Testis (tissue), 2 donors: ENCODE measurements at regions not wholly inside any gene's neighbourhood (a gene's known extent, or its start where the extent isn't known, plus 50 kb on each side); places are given as distances from the start of the nearest gene placed in this dataset.

Experiments used
- CTCF ChIP-seq, 3 experiments: fragments of 450-650 bp in 2 of 3; fragments of 200-600 bp in 1 of 3; sonication (generic) in 1 of 3; IDR thresholded peaks; one replicate each; pipeline ENCODE4 v1.5.1; 2016 to 2019; ENCODE audit warnings: antibody characterized with exemption in 3 of 3, mild to moderate bottlenecking in 2 of 3, moderate library complexity in 1 of 3
- POLR2A ChIP-seq: fragments of 450-650 bp; IDR thresholded peaks from one replicate; pipeline ENCODE4 v1.6.1; 2017; ENCODE audit warnings: antibody characterized with exemption, mild to moderate bottlenecking, moderate library complexity

GRCh38 chr16:82459580-82460256 is 167.1 kb upstream of the CDH13 start:
- TF ChIP-seq CTCF (IDR thresholded peaks at IDR 0.05) (no peak), POLR2A (no peak)
